Heart left ventricle (tissue), 16 donors: ENCODE measurements at regions not wholly inside any gene's neighbourhood (a gene's known extent, or its start where the extent isn't known, plus 50 kb on each side); places are given as distances from the start of the nearest gene placed in this dataset.

Source experiments
- ATAC-seq, 4 donors: fragments of 200-7000 bp; cut with Tn5 transposase; one replicate each; pipeline ENCODE4 v1.9.1; 2020 to 2022; ENCODE audit warnings: moderate library complexity in 4 of 4, mild to moderate bottlenecking in 3 of 4, moderate number of reproducible peaks in 1 of 4
- DNase-seq, 5 donors: peaks; one replicate each; pipeline ENCODE4 v3.0.0-alpha.2; 2020
- H3K27ac ChIP-seq, 12 donors: fragments of 200-600 bp; sonication (generic) in 4 of 12; one replicate each; pipeline versions ENCODE4 v1.5.0 to v1.8.0; 2016 to 2022; ENCODE audit warnings: mild to moderate bottlenecking in 2 of 12
- H3K27me3 ChIP-seq, 9 donors: fragments of 200-600 bp; sonication (generic) in 2 of 9; one replicate each; pipeline versions ENCODE4 v1.5.1 to v1.8.0; 2016 to 2022; ENCODE audit warnings: mild to moderate bottlenecking in 3 of 9
- H3K36me3 ChIP-seq, 9 donors: fragments of 200-600 bp; sonication (generic) in 2 of 9; one replicate each; pipeline versions ENCODE4 v1.5.0 to v1.8.0; 2018 to 2022; ENCODE audit warnings: mild to moderate bottlenecking in 2 of 9
- H3K4me1 ChIP-seq, 12 donors: fragments of 200-600 bp; sonication (generic) in 4 of 12; one replicate each; pipeline versions ENCODE4 v1.5.0 to v1.8.0; 2016 to 2022; ENCODE audit warnings: mild to moderate bottlenecking in 3 of 12
- H3K4me3 ChIP-seq, 12 donors: fragments of 200-600 bp; sonication (generic) in 4 of 12; one replicate each; pipeline versions ENCODE4 v1.5.0 to v1.8.0; 2017 to 2022; ENCODE audit warnings: mild to moderate bottlenecking in 9 of 12, moderate library complexity in 4 of 12
- H3K9me3 ChIP-seq, 12 donors: fragments of 200-600 bp; sonication (generic) in 4 of 12; one replicate each; pipeline versions ENCODE4 v1.5.0 to v1.8.0; 2016 to 2022; ENCODE audit warnings: mild to moderate bottlenecking in 1 of 12
- CTCF ChIP-seq, 12 donors: fragments of 200-600 bp; sonication (generic) in 4 of 12; IDR thresholded peaks; one replicate each; pipeline versions ENCODE4 v1.5.0 to v1.8.0; 2018 to 2022; ENCODE audit warnings: antibody characterized with exemption in 12 of 12, mild to moderate bottlenecking in 5 of 12
- POLR2A ChIP-seq, 2 donors: fragments of 450-650 bp; IDR thresholded peaks; one replicate each; pipeline ENCODE4 v1.6.1; 2017; ENCODE audit warnings: antibody characterized with exemption in 2 of 2, mild to moderate bottlenecking in 2 of 2, moderate library complexity in 2 of 2
- WGBS, 4 donors: extraction: QIAGEN DNeasy Blood & Tissue Kit in 2 of 4; methylation state at CpG; one replicate each; pipeline versions ENCODE4 v1.1.5 to v1.1.7; 2013 to 2018; 5-methylcytosine and 5-hydroxymethylcytosine counted together
- intact Hi-C, 10 donors: fragments of 100-400 bp; cut with DNase I; formaldehyde crosslinking; loops; one replicate each; pipeline versions ENCODE4 v1.11.1 to v1.14.2; 2022
- donor health status: ischemic (EF 13 %, LVEDD 7.1; RV severe dilation, severe dysfunction).
- donor health status: healthy with polysubstance abuse.
- donor health status: DM: no; HTN: yes; CAD: no.
- donor health status: DM: no; HTN: no; CAD: no.
- donor health status: ischemic (EF 25% LVEDD 6.9; RV normal size, moderate dysfunction).
- donor health status: ischemic (EF 25% LVEDD 5.7; RV mildly dilated, moderate dysfunction).
- donor health status: healthy.
- donor health status: DM: yes; HTN: yes; CAD: no.
- donor health status: ischemic (EF 35%, LVEDD 5.7; RV mildly dilated, moderate dysfunction).
- donor health status: nonischemic (EF 11% LVEDD 7.7; RV severe dilation, severe dysfunction).
- donor health status: DM: yes; HTN: yes; CAD: no.
- donor health status: PGD.
- donor health status: ischemic (EF 29% LVEDD 5.4; RV normal size, mild dysfunction).
- donor health status: nonischemic (EF 23%, LVEDD 6.1; RV moderate dilation, normal function).

GRCh38 chr5:3542769-3543168 is 52.9 kb upstream of the IRX1 start:
- H3K27ac ChIP-seq = no peak overlapping the region
- H3K27me3 ChIP-seq = peaks cover 0 to 4% (median 0%) of the 10 kb centered on the region in 9 donors
- no peak for TF ChIP-seq CTCF (IDR thresholded peaks at IDR 0.05)
- TF ChIP-seq POLR2A (IDR thresholded peaks at IDR 0.05) = no peak
- H3K9me3 ChIP-seq = no peaks in the 10 kb centered on the region
- no peak for DNase-seq
- WGBS, 4 donors = 71 to 80% (median 77%) methylated on average over 7 of the region's 7 CpGs
- intact Hi-C loops = no loop called here
- ATAC-seq = no peak
- no peaks in the 10 kb centered on the region for H3K36me3 ChIP-seq
- no peaks in the 10 kb centered on the region for H3K4me1 ChIP-seq
- H3K4me3 ChIP-seq = no peak overlapping the region

GRCh38 chr5:3542158-3542557 is 53.5 kb upstream of the IRX1 start:
- H3K4me1 ChIP-seq = no peaks in the 10 kb centered on the region
- no peaks in the 10 kb centered on the region for H3K9me3 ChIP-seq
- WGBS, 4 donors = 65 to 73% (median 69%) methylated on average over 3 of the region's 3 CpGs
- H3K27me3 ChIP-seq = peaks cover 0 to 4% (median 0%) of the 10 kb centered on the region in 9 donors
- H3K27ac ChIP-seq = no peak overlapping the region
- TF ChIP-seq CTCF (IDR thresholded peaks at IDR 0.05) = no peak
- TF ChIP-seq POLR2A (IDR thresholded peaks at IDR 0.05) = no peak
- DNase-seq (no peak), ATAC-seq (no peak)
- intact Hi-C loops = no loop called here
- H3K36me3 ChIP-seq = no peaks in the 10 kb centered on the region
- H3K4me3 ChIP-seq = no peak overlapping the region

DNA sequence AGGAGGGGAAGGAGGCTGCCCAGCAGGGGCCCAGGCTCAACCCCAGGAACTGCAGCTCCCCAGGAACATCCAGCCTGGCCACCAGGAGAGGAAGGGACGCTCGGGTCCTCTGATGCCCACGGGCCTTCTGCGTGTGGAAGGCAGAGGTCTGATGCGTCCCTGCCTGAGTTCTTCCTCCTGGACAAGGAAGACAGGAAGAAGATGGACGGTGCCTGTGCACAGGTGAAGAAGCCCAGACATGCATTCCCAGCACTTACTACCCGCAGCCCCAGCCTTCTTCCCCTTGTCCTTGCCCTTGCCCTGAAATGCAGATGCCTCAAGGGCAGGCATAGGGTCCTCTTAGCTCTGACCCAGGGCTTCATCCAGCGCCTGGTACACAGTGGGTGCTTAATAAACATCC is 56.7 kb upstream of the IRX1 start:
- no peaks in the 10 kb centered on the region for H3K36me3 ChIP-seq
- H3K27ac ChIP-seq = no peak overlapping the region
- 80 to 88% (median 84%) methylated on average over 5 to 8 of the region's 8 CpGs for WGBS, 4 donors
- ATAC-seq (no peak), DNase-seq (no peak)
- H3K27me3 ChIP-seq = peaks cover 0 to 4% (median 0%) of the 10 kb centered on the region in 9 donors
- no peak overlapping the region for H3K4me3 ChIP-seq
- peaks cover 0 to 4% (median 0%) of the 10 kb centered on the region in 12 donors for H3K9me3 ChIP-seq
- TF ChIP-seq POLR2A (IDR thresholded peaks at IDR 0.05) (no peak), CTCF (IDR thresholded peaks at IDR 0.05) (no peak)
- H3K4me1 ChIP-seq = no peaks in the 10 kb centered on the region
- intact Hi-C loops = no loop called here

- intact Hi-C loops = no loop called here
Measured at GRCh38 chr5:3537942-3538341, 57.7 kb upstream of the IRX1 start.

More at GRCh38 chr5:3537942-3538341, 57.7 kb upstream of the IRX1 start:
- Histone ChIP-seq H3K4me1 (no peaks in the 10 kb centered on the region), H3K4me3 (no peak overlapping the region), H3K27ac (no peak overlapping the region), H3K27me3 (peaks cover 0 to 4% (median 0%) of the 10 kb centered on the region in 9 donors), H3K36me3 (no peaks in the 10 kb centered on the region), H3K9me3 (peaks cover 0 to 4% (median 0%) of the 10 kb centered on the region in 12 donors)
- no peak for ATAC-seq
- 88 to 92% (median 91%) methylated on average over 8 of the region's 8 CpGs for WGBS, 4 donors
- DNase-seq = no peak
- TF ChIP-seq CTCF (IDR thresholded peaks at IDR 0.05) (no peak), POLR2A (IDR thresholded peaks at IDR 0.05) (no peak)
